Rectal smooth muscle tissue (tissue), 1 donor: ENCODE measurements at regions not wholly inside any gene's neighbourhood (a gene's known extent, or its start where the extent isn't known, plus 50 kb on each side); places are given as distances from the start of the nearest gene placed in this dataset.

Source experiments
- H3K27ac ChIP-seq: one replicate; pipeline ENCODE4 v1.7.0; 2013; ENCODE audit warnings: low read depth, low read length, inconsistent platforms
- H3K27me3 ChIP-seq: one replicate; pipeline ENCODE4 v1.7.0; 2013; ENCODE audit warnings: low read length; ENCODE audit not compliant: control insufficient read depth, insufficient read depth
- H3K36me3 ChIP-seq: one replicate; pipeline ENCODE4 v1.7.0; 2013; ENCODE audit warnings: low read length; ENCODE audit not compliant: control insufficient read depth, insufficient read depth
- H3K4me1 ChIP-seq: one replicate; pipeline ENCODE4 v1.7.0; 2013; ENCODE audit warnings: low read length; ENCODE audit not compliant: control insufficient read depth, insufficient read depth
- H3K4me3 ChIP-seq: one replicate; pipeline ENCODE4 v1.7.0; 2013; ENCODE audit warnings: low read length
- H3K9ac ChIP-seq: one replicate; pipeline ENCODE4 v1.7.0; 2013; ENCODE audit warnings: low read length

DNA sequence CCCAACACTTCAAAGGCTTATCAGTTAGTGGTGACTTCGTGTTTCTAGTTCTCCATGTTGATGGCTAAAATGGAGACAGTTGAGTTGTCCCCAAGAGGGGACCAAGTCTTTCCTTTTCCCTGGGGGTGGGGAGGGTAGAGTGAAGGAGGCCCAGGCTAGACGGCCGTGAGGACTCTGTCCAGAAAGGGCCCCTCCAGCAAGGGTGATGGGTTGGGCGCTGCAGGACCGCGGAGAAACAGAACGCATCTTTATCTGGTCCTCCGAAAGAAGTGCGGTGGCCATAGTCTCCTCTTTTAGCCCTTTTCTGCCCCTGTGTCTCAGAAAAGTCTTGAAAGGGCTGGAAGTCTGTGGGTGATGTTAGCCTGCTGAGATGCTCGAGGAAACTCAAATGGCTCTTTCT is 153.2 kb downstream of the GLI2 start:
- H3K4me1 ChIP-seq, result no peaks in the 10 kb centered on the region
- no peak overlapping the region for H3K27ac ChIP-seq
- H3K9ac ChIP-seq, result no peak overlapping the region
- no peaks in the 10 kb centered on the region for H3K36me3 ChIP-seq
- H3K27me3 ChIP-seq, result no peaks in the 10 kb centered on the region
- no peak overlapping the region for H3K4me3 ChIP-seq

- no peaks in the 10 kb centered on the region for H3K4me1 ChIP-seq
- no peaks in the 10 kb centered on the region for H3K36me3 ChIP-seq
- H3K4me3 ChIP-seq, result no peak overlapping the region
- no peaks in the 10 kb centered on the region for H3K27me3 ChIP-seq
- H3K9ac ChIP-seq, result no peak overlapping the region
- no peak overlapping the region for H3K27ac ChIP-seq
Observed at GRCh38 chr2:120889936-120890335, 154.3 kb downstream of the GLI2 start.

GRCh38 chr2:120890566-120891360 is 155.1 kb downstream of the GLI2 start:
- no peaks in the 10 kb centered on the region for H3K4me1 ChIP-seq
- no peak overlapping the region for H3K4me3 ChIP-seq
- H3K36me3 ChIP-seq, result no peaks in the 10 kb centered on the region
- no peak overlapping the region for H3K9ac ChIP-seq
- H3K27ac ChIP-seq, result no peak overlapping the region
- no peaks in the 10 kb centered on the region for H3K27me3 ChIP-seq

DNA sequence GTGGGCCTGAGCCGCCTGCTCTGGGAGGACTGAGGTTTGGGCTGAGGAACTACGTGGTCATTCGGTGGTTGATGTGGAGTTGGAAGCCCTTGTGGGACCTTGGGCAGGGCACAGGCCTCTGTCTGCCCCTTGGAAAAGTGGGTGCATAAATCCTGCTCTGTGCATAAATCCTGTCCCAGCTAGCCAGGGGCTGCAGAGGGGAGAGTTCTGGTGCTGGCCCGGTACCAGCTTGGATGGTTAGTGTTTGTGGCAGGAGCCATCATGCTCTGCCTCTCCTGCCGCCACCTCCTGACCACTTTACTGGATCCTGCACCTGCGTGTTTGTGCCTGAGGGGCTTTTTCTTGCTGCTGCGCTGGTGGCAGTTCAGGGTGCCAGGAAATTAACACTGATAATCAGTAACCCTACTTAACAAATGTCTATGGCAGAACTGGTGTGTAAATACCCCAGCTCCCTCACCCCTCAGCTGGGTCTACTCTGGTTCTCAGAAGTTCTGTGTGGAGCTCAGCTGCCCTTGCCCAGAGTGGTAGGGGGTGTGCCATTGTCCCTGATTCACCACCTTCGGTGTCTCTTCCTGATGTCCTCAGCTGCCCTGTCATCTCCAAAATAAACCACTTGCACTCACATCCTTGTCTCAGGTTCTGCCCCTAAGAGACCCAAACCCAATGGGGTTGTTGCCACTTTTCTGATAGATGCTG is 156.8 kb downstream of the GLI2 start:
- Histone ChIP-seq H3K4me3 (no peak overlapping the region), H3K4me1 (no peaks in the 10 kb centered on the region), H3K9ac (no peak overlapping the region), H3K27ac (no peak overlapping the region), H3K27me3 (no peaks in the 10 kb centered on the region), H3K36me3 (no peaks in the 10 kb centered on the region)

GRCh38 chr2:120892967-120893667 is 157.4 kb downstream of the GLI2 start:
- H3K36me3 ChIP-seq, result no peaks in the 10 kb centered on the region
- no peak overlapping the region for H3K9ac ChIP-seq
- H3K4me3 ChIP-seq, result no peak overlapping the region
- H3K27me3 ChIP-seq, result no peaks in the 10 kb centered on the region
- no peak overlapping the region for H3K27ac ChIP-seq
- no peaks in the 10 kb centered on the region for H3K4me1 ChIP-seq

- Histone ChIP-seq H3K9ac (no peak overlapping the region), H3K4me3 (no peak overlapping the region), H3K4me1 (no peaks in the 10 kb centered on the region), H3K27ac (no peak overlapping the region), H3K36me3 (no peaks in the 10 kb centered on the region), H3K27me3 (no peaks in the 10 kb centered on the region)
Observed at GRCh38 chr2:120893811-120894584, 158.3 kb downstream of the GLI2 start.

DNA sequence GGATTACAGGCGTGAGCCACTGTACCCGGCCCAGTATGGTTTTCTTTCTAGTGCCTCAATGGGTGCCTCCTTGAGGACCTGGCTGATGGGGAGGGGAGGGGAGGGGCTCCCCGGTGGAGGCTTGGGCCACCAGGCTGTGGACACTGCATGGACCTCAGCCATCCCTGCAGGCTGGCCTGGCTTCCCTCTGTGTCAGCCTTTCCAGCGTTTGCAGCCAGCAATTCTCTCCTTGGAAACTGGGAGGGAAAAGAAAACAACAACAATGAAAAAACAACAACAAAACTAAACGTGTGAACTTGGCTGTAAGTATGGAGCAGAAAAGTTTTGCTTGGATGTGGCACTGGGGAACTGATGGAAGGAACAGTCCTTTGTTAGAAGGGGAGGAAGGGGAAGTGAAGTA is 159.3 kb downstream of the GLI2 start:
- H3K4me1 ChIP-seq, result no peaks in the 10 kb centered on the region
- H3K9ac ChIP-seq, result no peak overlapping the region
- no peak overlapping the region for H3K4me3 ChIP-seq
- no peaks in the 10 kb centered on the region for H3K36me3 ChIP-seq
- no peaks in the 10 kb centered on the region for H3K27me3 ChIP-seq
- no peak overlapping the region for H3K27ac ChIP-seq

DNA sequence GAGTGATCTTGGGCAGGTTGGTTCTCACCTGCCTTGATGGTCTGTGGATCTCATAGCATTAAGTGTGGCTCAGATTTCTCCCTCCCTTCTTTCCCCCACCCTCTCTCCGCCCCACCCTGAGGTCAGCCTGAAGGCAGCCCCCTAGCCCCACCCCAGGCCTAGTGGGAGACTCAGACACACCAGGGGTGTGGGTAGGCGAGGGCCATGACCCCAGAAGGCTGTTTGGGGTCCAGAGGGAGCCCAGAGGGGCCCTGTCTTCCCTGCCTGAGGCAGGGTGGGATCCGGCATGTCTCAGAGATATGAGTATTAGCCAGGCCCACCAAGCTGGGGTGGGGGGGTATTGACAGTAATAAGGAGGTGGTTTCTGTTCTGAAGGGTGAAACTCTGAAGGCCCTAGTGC is 160.5 kb downstream of the GLI2 start:
- H3K9ac ChIP-seq, result no peak overlapping the region
- no peak overlapping the region for H3K4me3 ChIP-seq
- H3K4me1 ChIP-seq, result no peaks in the 10 kb centered on the region
- H3K36me3 ChIP-seq, result no peaks in the 10 kb centered on the region
- no peaks in the 10 kb centered on the region for H3K27me3 ChIP-seq
- H3K27ac ChIP-seq, result no peak overlapping the region

- Histone ChIP-seq H3K27me3 (no peaks in the 10 kb centered on the region), H3K4me1 (no peaks in the 10 kb centered on the region), H3K36me3 (no peaks in the 10 kb centered on the region), H3K9ac (no peak overlapping the region), H3K4me3 (no peak overlapping the region), H3K27ac (no peak overlapping the region)
Observed at GRCh38 chr2:120896901-120897300, 161.2 kb downstream of the GLI2 start.

- no peak overlapping the region for H3K9ac ChIP-seq
- no peaks in the 10 kb centered on the region for H3K4me1 ChIP-seq
- H3K27ac ChIP-seq, result no peak overlapping the region
- H3K4me3 ChIP-seq, result no peak overlapping the region
- no peaks in the 10 kb centered on the region for H3K36me3 ChIP-seq
- H3K27me3 ChIP-seq, result no peaks in the 10 kb centered on the region
Observed at GRCh38 chr2:120897399-120897798, 161.7 kb downstream of the GLI2 start.

- Histone ChIP-seq H3K4me3 (no peak overlapping the region), H3K36me3 (no peaks in the 10 kb centered on the region), H3K9ac (no peak overlapping the region), H3K27ac (no peak overlapping the region), H3K4me1 (no peaks in the 10 kb centered on the region), H3K27me3 (no peaks in the 10 kb centered on the region)
Observed at GRCh38 chr2:120898496-120898895, 162.8 kb downstream of the GLI2 start.
